ENCODE measurements at regions not wholly inside any gene's neighbourhood (a gene's known extent, or its start where the extent isn't known, plus 50 kb on each side); places are given as distances from the start of the nearest gene placed in this dataset.
A peak's percentile ranks its signal among the peaks of the same experiment; 100 is the strongest.

DNA sequence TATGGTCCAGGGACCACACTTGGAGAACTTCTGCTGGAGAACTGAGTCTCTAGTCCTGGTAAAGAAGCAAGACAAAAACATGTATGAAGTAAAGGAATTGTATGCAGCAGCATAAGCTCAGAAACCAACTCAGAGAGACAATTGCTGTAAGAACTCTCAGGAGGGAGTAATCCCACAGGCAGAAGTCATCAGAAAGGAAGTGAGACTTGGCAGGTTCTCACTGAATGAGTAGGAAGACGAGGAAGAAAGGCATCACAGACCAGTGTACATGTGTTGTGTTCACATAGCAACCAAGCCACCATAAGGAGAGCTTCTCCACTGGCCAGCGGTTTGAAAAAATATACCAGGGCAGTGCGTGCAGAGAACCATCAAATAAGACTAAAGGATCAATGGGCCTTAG, 57.9 kb upstream of the FST start:
- FAIRE-seq, result no peak

GRCh38 chr5:53423724-53424123, 56.7 kb upstream of the FST start:
- no peak for FAIRE-seq

GRCh38 chr5:53424686-53425615, 55.5 kb upstream of the FST start:
- FAIRE-seq, result no peak

- FAIRE-seq, result peak; percentile 9
Observed at GRCh38 chr5:53425687-53426511, 54.5 kb upstream of the FST start.

DNA sequence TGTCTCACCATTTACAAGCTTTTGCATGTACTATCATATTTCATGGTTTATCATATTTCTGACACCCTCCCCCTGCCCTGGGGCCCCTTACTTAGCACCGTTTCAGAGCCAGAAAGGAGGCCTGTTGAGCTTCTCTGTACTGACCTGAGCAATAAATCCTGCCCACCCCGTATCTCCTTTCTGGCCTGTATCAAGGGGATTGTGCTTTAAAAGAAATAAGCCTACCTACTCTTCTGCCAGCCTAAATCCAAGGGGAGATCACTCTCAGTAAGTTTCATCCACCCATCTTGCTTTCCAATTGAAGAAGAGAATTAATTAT, 54.0 kb upstream of the FST start:
- FAIRE-seq, result no peak

GRCh38 chr5:53426878-53427277, 53.6 kb upstream of the FST start:
- FAIRE-seq, result no peak

DNA sequence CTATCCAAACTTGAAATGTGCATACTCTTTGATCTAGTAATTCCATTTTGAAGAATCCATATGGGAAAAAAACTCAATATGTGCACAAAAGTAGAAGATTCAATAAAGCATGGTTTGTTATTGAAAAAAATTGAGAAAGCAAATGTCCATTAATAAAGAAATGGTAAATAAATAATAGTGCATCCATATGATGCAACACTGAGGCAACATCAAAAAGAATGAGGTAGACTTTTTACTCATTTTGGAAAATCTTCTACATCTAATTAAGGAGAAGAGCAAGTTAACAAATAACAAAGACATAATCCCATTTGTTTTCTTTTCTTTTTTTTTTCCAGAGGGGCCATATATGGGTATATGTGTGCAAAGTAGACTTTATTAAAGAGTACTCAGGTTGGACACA, 52.5 kb upstream of the FST start:
- no peak for FAIRE-seq

DNA sequence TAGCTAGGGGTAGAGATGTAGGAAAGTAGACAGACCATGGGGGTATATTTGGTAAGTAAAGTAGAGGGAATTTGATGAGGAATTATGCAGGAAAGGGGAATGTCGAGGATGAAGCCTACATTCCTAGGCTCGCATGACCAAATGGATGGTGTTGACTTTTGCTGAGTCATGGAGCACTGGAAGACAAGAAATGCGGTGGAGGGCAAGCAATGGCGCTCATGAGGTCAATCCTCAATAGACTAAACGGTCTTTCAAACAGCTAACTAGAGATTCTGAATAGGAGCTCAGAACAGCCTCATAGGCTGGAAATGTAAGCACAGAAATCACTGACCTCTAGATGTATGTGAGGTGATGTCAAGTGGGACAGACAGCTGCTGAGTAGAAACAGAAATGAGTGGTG, 50.7 kb upstream of the FST start:
- FAIRE-seq, result no peak

DNA sequence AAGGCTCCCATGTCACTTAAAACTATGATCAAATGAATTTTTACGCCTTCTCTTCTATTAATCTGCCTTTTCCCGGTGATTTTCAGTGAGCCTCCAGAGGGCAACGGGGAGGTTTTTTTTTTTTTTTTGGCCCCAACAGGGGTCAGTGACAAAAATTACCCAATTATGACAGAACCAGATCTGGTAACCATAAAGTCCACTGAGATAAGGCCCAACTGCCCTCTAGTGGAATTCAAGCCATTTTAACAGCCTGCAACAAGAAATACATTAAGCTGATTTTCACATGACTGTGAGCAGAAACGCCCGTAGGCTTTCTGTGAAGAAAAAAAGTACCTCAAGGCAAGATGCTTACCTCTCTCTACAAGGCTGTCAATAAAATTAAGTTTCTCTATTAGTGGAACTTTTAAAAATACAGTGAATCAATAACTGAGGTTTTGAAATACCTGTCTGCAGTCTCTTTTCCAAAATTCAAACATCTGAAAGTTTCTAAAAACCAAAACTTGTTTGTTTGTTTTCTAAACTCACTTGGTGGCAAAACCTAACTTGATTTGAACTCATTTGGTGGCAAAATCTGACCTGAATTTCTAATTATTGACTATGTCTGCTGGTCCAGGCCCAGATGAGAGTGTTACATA, 49.7 kb upstream of the FST start:
- FAIRE-seq, result no peak

Measured in TTC549 (cell line).